Body of pancreas (tissue), 4 donors: ENCODE measurements at regions not wholly inside any gene's neighbourhood (a gene's known extent, or its start where the extent isn't known, plus 50 kb on each side); places are given as distances from the start of the nearest gene placed in this dataset.

Source experiments
- POLR2A ChIP-seq, 3 donors: fragments of 450-650 bp; IDR thresholded peaks; one replicate each; pipeline ENCODE4 v1.6.1; 2016; ENCODE audit warnings: antibody characterized with exemption in 3 of 3, mild to moderate bottlenecking in 2 of 3
- TF ChIP-seq, protein P1 (sequence below), 7 experiments: fragments of 450-650 bp in 4 of 7; fragments of 200-600 bp in 3 of 7; sonication (generic) in 3 of 7; IDR thresholded peaks; one replicate each; pipeline ENCODE4 v1.5.1; 2016 to 2019; ENCODE audit warnings: antibody characterized with exemption in 7 of 7

DNA sequence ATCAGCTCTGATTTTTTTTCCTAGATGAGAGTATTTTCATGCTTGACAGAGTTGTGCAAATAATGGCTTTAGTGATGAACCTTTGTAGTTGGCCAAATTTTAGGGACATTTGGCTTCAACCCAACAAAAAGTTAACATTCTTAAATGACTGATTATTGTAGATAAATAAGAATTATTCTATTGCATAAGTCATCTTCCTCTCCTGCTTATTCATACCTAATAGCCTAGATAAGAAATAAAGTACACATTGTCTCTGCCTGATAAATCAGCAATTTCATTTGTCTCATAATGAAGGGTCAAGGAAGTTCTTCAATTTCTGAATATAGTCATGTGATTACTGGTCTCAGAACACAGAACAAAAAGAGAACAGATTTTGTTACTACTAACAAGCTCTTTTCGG, 428.9 kb upstream of the IL12A start:
- TF ChIP-seq, protein P1, sequence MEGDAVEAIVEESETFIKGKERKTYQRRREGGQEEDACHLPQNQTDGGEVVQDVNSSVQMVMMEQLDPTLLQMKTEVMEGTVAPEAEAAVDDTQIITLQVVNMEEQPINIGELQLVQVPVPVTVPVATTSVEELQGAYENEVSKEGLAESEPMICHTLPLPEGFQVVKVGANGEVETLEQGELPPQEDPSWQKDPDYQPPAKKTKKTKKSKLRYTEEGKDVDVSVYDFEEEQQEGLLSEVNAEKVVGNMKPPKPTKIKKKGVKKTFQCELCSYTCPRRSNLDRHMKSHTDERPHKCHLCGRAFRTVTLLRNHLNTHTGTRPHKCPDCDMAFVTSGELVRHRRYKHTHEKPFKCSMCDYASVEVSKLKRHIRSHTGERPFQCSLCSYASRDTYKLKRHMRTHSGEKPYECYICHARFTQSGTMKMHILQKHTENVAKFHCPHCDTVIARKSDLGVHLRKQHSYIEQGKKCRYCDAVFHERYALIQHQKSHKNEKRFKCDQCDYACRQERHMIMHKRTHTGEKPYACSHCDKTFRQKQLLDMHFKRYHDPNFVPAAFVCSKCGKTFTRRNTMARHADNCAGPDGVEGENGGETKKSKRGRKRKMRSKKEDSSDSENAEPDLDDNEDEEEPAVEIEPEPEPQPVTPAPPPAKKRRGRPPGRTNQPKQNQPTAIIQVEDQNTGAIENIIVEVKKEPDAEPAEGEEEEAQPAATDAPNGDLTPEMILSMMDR (IDR thresholded peaks at IDR 0.05): no peak
- TF ChIP-seq POLR2A (IDR thresholded peaks at IDR 0.05): no peak
